ENCODE measurements at regions not wholly inside any gene's neighbourhood (a gene's known extent, or its start where the extent isn't known, plus 50 kb on each side); places are given as distances from the start of the nearest gene placed in this dataset.

DNA sequence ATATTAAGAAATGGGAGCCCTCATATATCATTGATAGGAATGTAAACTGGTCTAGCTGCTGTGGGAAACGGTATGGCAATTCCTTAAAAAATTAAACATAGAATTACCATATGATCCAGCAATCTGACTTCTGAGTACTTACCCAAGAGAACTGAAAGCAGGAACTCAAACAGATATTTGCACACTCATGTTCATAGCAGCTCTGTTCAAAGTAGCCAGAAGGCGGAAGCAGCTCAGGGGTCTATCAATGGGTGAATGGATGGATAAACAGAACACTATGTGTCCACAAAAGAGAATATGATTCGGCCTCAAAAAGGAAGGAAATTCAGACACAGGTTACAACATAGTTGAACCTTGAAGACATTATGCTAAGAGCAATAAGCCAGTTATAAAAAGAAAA is 135.7 kb upstream of the NDUFV2 start:
- TF ChIP-seq, protein P1, sequence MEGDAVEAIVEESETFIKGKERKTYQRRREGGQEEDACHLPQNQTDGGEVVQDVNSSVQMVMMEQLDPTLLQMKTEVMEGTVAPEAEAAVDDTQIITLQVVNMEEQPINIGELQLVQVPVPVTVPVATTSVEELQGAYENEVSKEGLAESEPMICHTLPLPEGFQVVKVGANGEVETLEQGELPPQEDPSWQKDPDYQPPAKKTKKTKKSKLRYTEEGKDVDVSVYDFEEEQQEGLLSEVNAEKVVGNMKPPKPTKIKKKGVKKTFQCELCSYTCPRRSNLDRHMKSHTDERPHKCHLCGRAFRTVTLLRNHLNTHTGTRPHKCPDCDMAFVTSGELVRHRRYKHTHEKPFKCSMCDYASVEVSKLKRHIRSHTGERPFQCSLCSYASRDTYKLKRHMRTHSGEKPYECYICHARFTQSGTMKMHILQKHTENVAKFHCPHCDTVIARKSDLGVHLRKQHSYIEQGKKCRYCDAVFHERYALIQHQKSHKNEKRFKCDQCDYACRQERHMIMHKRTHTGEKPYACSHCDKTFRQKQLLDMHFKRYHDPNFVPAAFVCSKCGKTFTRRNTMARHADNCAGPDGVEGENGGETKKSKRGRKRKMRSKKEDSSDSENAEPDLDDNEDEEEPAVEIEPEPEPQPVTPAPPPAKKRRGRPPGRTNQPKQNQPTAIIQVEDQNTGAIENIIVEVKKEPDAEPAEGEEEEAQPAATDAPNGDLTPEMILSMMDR (IDR thresholded peaks at IDR 0.05; ENCODE audit: poor library complexity): no peak
- TF ChIP-seq EZH2 (IDR thresholded peaks at IDR 0.05; ENCODE audit: borderline replicate concordance) (no peak), EZH2phosphoT487 (IDR thresholded peaks at IDR 0.05; ENCODE audit: low read depth, severe bottlenecking, unreplicated experiment) (no peak)

GRCh38 chr18:8967573-8967972 is 134.9 kb upstream of the NDUFV2 start:
- Histone ChIP-seq H3K36me3 (replicated peaks; ENCODE audit: insufficient read depth, low read depth) (no peaks in the 10 kb centered on the region), H4K20me1 (ENCODE audit: insufficient read depth, poor library complexity, severe bottlenecking) (no peaks in the 10 kb centered on the region), H3K9me3 (ENCODE audit: low read depth) (no peaks in the 10 kb centered on the region), H3K4me3 (no peak overlapping the region), H2AFZ (no peak overlapping the region), H3K79me2 (no peaks in the 10 kb centered on the region), H3K27ac (no peak overlapping the region), H3K4me2 (no peak overlapping the region), H3K4me1 (ENCODE audit: insufficient read depth) (no peaks in the 10 kb centered on the region), H3K27me3 (no peaks in the 10 kb centered on the region), H3K9me2 (replicated peaks; ENCODE audit: insufficient read depth) (no peaks in the 10 kb centered on the region)
- TF ChIP-seq, protein P1 (IDR thresholded peaks at IDR 0.05; ENCODE audit: poor library complexity): no peak
- TF ChIP-seq EZH2phosphoT487 (IDR thresholded peaks at IDR 0.05; ENCODE audit: low read depth, severe bottlenecking, unreplicated experiment) (no peak), EZH2 (IDR thresholded peaks at IDR 0.05; ENCODE audit: borderline replicate concordance) (no peak)
- DNase-seq (ENCODE audit: low spot score): no peak
- WGBS (ENCODE audit: low lambda C conversion rate, missing lambda C conversion rate): 96% methylated on average over 6 of the region's 6 CpGs

More for the DNA sequence above, 135.7 kb upstream of the NDUFV2 start:
- Histone ChIP-seq H3K27ac (no peak overlapping the region), H3K27me3 (no peaks in the 10 kb centered on the region), H3K4me2 (no peak overlapping the region), H3K9me3 (ENCODE audit: low read depth) (no peaks in the 10 kb centered on the region), H3K36me3 (replicated peaks; ENCODE audit: insufficient read depth, low read depth) (no peaks in the 10 kb centered on the region), H3K4me1 (ENCODE audit: insufficient read depth) (no peaks in the 10 kb centered on the region), H3K9me2 (replicated peaks; ENCODE audit: insufficient read depth) (no peaks in the 10 kb centered on the region), H3K79me2 (no peaks in the 10 kb centered on the region), H4K20me1 (ENCODE audit: insufficient read depth, poor library complexity, severe bottlenecking) (no peaks in the 10 kb centered on the region), H2AFZ (no peak overlapping the region), H3K4me3 (no peak overlapping the region)
- 92% methylated on average over 3 of the region's 3 CpGs for WGBS (ENCODE audit: low lambda C conversion rate, missing lambda C conversion rate)
- no peak for DNase-seq (ENCODE audit: low spot score)

DNA sequence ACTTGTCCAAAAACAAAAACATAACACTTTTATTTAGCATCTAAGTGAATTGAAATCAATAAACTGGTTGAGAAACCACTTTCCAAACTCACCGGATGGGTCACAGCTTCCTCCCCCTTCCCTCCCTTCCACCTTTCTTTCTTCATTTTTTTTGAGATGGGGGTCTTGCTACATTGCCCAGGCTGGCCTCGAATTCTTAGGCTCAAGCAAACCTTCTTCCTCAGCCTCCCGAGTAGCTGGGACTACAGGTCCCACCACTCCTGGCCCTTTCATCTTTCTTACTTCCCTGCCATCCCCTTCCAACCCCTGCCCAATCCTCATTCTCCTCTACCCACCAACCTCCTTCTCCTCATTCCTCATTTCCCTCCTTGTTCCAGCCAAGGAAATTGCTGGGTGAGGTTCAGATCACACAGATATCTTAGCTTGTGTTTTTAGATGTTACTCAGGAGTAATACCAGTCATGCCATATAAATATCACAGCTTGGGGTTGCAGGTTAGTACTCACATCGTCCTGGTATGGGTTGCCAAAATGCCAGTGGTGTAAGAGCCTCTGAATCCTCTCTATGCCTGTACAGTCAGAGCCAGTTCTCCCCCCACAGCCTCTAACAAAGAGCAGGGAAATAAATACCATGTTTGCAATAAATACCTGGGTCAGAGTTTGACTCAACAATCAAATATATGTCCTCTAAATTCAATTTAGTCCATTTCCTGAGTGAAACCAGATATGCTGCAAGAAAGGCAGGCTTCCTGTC is 132.7 kb upstream of the NDUFV2 start:
- TF ChIP-seq EZH2phosphoT487 (IDR thresholded peaks at IDR 0.05; ENCODE audit: low read depth, severe bottlenecking, unreplicated experiment): no peak
- TF ChIP-seq, protein P1 (IDR thresholded peaks at IDR 0.05; ENCODE audit: poor library complexity): no peak
- no peak for TF ChIP-seq EZH2 (IDR thresholded peaks at IDR 0.05; ENCODE audit: borderline replicate concordance)
- H3K4me1 ChIP-seq (ENCODE audit: insufficient read depth): no peaks in the 10 kb centered on the region
- no peak overlapping the region for H3K4me3 ChIP-seq
- H2AFZ ChIP-seq: no peak overlapping the region
- H3K9me2 ChIP-seq (replicated peaks; ENCODE audit: insufficient read depth): no peaks in the 10 kb centered on the region
- H3K79me2 ChIP-seq: no peaks in the 10 kb centered on the region
- no peak overlapping the region for H3K27ac ChIP-seq
- no peaks in the 10 kb centered on the region for H4K20me1 ChIP-seq (ENCODE audit: insufficient read depth, poor library complexity, severe bottlenecking)
- no peaks in the 10 kb centered on the region for H3K36me3 ChIP-seq (replicated peaks; ENCODE audit: insufficient read depth, low read depth)
- 67% methylated on average over 4 of the region's 4 CpGs for WGBS (ENCODE audit: low lambda C conversion rate, missing lambda C conversion rate)
- DNase-seq (ENCODE audit: low spot score): no peak
- H3K27me3 ChIP-seq: no peaks in the 10 kb centered on the region
- no peaks in the 10 kb centered on the region for H3K9me3 ChIP-seq (ENCODE audit: low read depth)
- no peak overlapping the region for H3K4me2 ChIP-seq

All from hepatocyte (in vitro differentiated cells).